Lung (tissue), 11 donors: ENCODE measurements at regions not wholly inside any gene's neighbourhood (a gene's known extent, or its start where the extent isn't known, plus 50 kb on each side); places are given as distances from the start of the nearest gene placed in this dataset.
"Not testable (repeated sequence)": the region's sequence is repeated elsewhere in the genome, so short reads cannot be mapped to it uniquely, and the experiment has no call there.

Experiments used
- ATAC-seq: fragments of 200-7000 bp; cut with Tn5 transposase; one replicate; pipeline ENCODE4 v1.9.1; 2020; ENCODE audit warnings: moderate number of reproducible peaks; ENCODE audit not compliant: insufficient read depth, low FRiP score
- DNase-seq, 3 donors: peaks; one replicate each; pipeline ENCODE4 v3.0.0-alpha.2; 2013 to 2017
- H3K27ac ChIP-seq, 2 donors: one replicate each; pipeline ENCODE4 v1.5.1; 2013; ENCODE audit warnings: mild to moderate bottlenecking in 2 of 2, moderate library complexity in 2 of 2, control low read depth in 1 of 2, inconsistent platforms in 1 of 2, low read depth in 1 of 2, low read length in 1 of 2
- H3K27me3 ChIP-seq, 3 donors: one replicate each; pipeline ENCODE4 v1.5.1; 2013; ENCODE audit warnings: low read length in 2 of 3; ENCODE audit not compliant: control insufficient read depth in 3 of 3, insufficient read depth in 3 of 3
- H3K36me3 ChIP-seq, 4 donors: one replicate each; pipeline ENCODE4 v1.5.1; 2013; ENCODE audit warnings: low read length in 4 of 4, mild to moderate bottlenecking in 1 of 4, moderate library complexity in 1 of 4; ENCODE audit not compliant: control insufficient read depth in 4 of 4, insufficient read depth in 4 of 4
- H3K4me1 ChIP-seq, 5 donors: one replicate each; pipeline ENCODE4 v1.5.1; 2013; ENCODE audit warnings: low read length in 5 of 5, mild to moderate bottlenecking in 2 of 5, moderate library complexity in 1 of 5; ENCODE audit not compliant: control insufficient read depth in 5 of 5, insufficient read depth in 5 of 5
- H3K4me3 ChIP-seq: one replicate; pipeline ENCODE4 v1.5.1; 2013; ENCODE audit warnings: mild to moderate bottlenecking, control low read depth, moderate library complexity
- H3K9ac ChIP-seq, 2 donors: one replicate each; pipeline ENCODE4 v1.5.1; 2013; ENCODE audit warnings: low read length in 2 of 2, control low read depth in 1 of 2; ENCODE audit not compliant: insufficient read depth in 1 of 2
- H3K9me3 ChIP-seq, 4 donors: one replicate each; pipeline ENCODE4 v1.5.1; 2013; ENCODE audit warnings: low read length in 3 of 4, mild to moderate bottlenecking in 1 of 4, moderate library complexity in 1 of 4; ENCODE audit not compliant: control insufficient read depth in 4 of 4, insufficient read depth in 3 of 4
- WGBS, 2 donors: extraction: QIAGEN DNeasy Blood & Tissue Kit; methylation state at CpG; one replicate each; pipeline ENCODE4 v1.1.7; 2013; 5-methylcytosine and 5-hydroxymethylcytosine counted together
- TF ChIP-seq, protein P1 (sequence below): IDR thresholded peaks from 2 replicates; pipeline ENCODE4 v1.5.1; 2012; ENCODE audit warnings: mild to moderate bottlenecking; ENCODE audit errors: control extremely low read depth, extremely low read depth
- donor health status: control.
- donor health status: control.
- donor health status: Bipolar disorder and iron deficiency.
- donor health status: healthy.
- donor health status: DM: yes; HTN: yes; CAD: no.

DNA sequence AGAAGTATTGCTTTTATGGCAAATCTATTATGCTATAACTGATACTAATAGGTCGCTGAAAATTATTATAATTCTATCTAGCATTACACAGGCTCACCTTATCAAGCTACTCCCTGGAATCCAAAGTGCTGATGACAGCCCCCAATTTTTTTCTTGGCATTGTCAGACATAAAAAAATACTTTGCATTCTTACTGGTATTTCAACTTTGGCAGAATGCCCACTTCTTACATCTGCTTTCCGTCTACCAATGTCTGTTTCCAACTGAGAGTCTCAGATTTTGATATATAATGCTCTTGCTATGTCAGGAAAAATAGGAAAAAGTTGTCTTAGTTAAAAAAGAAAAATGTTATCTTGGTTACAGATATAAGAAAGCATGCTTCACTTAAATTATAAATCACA lies 615.4 kb downstream of the C12orf50 start:
- peak; percentile 22 to 75 (median 75) for DNase-seq
- H3K27me3 ChIP-seq: no peaks in the 10 kb centered on the region
- TF ChIP-seq, protein P1, sequence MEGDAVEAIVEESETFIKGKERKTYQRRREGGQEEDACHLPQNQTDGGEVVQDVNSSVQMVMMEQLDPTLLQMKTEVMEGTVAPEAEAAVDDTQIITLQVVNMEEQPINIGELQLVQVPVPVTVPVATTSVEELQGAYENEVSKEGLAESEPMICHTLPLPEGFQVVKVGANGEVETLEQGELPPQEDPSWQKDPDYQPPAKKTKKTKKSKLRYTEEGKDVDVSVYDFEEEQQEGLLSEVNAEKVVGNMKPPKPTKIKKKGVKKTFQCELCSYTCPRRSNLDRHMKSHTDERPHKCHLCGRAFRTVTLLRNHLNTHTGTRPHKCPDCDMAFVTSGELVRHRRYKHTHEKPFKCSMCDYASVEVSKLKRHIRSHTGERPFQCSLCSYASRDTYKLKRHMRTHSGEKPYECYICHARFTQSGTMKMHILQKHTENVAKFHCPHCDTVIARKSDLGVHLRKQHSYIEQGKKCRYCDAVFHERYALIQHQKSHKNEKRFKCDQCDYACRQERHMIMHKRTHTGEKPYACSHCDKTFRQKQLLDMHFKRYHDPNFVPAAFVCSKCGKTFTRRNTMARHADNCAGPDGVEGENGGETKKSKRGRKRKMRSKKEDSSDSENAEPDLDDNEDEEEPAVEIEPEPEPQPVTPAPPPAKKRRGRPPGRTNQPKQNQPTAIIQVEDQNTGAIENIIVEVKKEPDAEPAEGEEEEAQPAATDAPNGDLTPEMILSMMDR: no peak
- no peak overlapping the region for H3K9ac ChIP-seq
- H3K4me3 ChIP-seq: no peak overlapping the region
- no peak overlapping the region for H3K27ac ChIP-seq
- H3K9me3 ChIP-seq: peaks cover 0 to 2% (median 0%) of the 10 kb centered on the region in 4 donors
- ATAC-seq: no peak
- H3K36me3 ChIP-seq: no peaks in the 10 kb centered on the region
- WGBS, 2 donors: 56 to 74% methylated on average over 2 of the region's 2 CpGs
- peaks cover 0 to 4% (median 0%) of the 10 kb centered on the region in 5 donors for H3K4me1 ChIP-seq

DNA sequence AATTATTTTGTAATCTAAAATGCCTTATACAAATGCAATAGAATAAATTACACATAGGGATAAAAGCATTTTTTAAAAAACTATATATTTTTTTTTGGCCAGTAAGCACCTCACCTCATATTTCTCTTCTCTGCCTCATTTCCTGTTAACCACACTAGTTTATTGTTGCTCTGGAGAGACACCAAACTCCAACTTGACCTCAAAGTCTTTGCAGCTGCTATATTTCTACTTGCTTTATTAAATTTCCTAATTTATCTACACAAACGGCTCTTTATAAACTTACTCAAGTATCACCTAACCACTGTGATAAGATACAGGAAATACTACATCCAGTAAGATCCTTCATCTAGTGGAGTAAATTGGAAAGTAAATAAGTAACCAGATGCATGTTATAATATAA lies 622.3 kb downstream of the C12orf50 start:
- Histone ChIP-seq H3K9ac (no peak overlapping the region), H3K27ac (no peak overlapping the region), H3K27me3 (no peaks in the 10 kb centered on the region), H3K4me1 (peaks cover 0 to 3% (median 0%) of the 10 kb centered on the region in 5 donors), H3K9me3 (peaks cover 0 to 2% (median 0%) of the 10 kb centered on the region in 4 donors), H3K4me3 (no peak overlapping the region), H3K36me3 (no peaks in the 10 kb centered on the region)
- WGBS, 2 donors: 28 to 57% methylated on average over 1 of the region's 1 CpG
- DNase-seq (peak in 2 of 3 donors; percentile 75), ATAC-seq (no peak)
- TF ChIP-seq, protein P1: no peak

DNA sequence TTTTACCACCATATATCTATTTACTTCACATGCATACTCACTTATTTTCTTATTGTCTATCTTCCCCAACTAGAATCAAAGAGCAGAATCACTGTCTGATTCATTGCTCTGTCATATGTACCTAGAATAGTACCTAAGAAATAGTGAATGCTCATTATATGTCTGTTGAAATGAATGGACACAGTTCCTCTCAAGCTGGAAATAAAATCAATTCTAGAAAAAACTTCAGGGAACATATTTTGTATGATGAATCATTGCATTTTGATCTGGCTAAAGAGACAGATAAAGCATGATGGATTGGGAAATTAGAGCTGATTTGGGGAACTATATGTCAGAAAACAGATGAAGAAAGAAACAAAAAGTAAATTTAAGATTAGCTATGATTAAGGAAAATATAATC lies 623.3 kb downstream of the C12orf50 start:
- ATAC-seq (no peak), DNase-seq (no peak)
- Histone ChIP-seq H3K27me3 (no peaks in the 10 kb centered on the region), H3K27ac (no peak overlapping the region), H3K9me3 (peaks cover 0 to 2% (median 0%) of the 10 kb centered on the region in 4 donors), H3K4me3 (no peak overlapping the region), H3K4me1 (peaks cover 0 to 3% (median 0%) of the 10 kb centered on the region in 5 donors), H3K9ac (no peak overlapping the region), H3K36me3 (no peaks in the 10 kb centered on the region)
- TF ChIP-seq, protein P1: no peak

DNA sequence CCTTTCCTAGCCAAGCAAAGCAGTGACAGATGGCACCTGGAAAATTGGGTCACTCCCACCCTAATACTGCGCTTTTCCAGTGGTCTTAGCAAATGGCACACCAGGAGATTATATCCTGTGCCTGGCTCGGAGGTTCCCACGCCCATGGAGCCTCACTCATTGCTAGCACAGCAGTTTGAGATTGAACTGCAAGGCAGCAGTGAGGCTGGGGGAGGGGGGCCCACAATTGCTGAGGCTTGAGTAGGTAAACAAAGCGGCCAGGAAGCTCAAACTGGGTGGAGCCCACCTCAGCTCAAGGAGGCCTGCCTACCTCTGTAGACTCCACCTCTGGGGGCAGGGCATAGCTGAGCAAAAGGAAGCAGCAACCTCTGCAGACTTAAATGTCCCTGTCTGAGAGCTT lies 635.0 kb downstream of the C12orf50 start:
- H3K4me3 ChIP-seq, DNase-seq, H3K27ac ChIP-seq, H3K9me3 ChIP-seq, ATAC-seq, H3K9ac ChIP-seq, H3K27me3 ChIP-seq, H3K4me1 ChIP-seq, H3K36me3 ChIP-seq: not testable (repeated sequence)
- WGBS, 2 donors: 75 to 87% methylated on average over 4 of the region's 4 CpGs
